ENCODE measurements at regions not wholly inside any gene's neighbourhood (a gene's known extent, or its start where the extent isn't known, plus 50 kb on each side); places are given as distances from the start of the nearest gene placed in this dataset.

- DNase-seq: no peak
- no peaks in the 10 kb centered on the region for H4K20me1 ChIP-seq (ENCODE audit: insufficient read depth, low read length)
- H3K4me2 ChIP-seq (ENCODE audit: insufficient read depth, low read length): no peak overlapping the region
- H3K27me3 ChIP-seq (ENCODE audit: insufficient read depth, low read length, poor library complexity): no peaks in the 10 kb centered on the region
- no peaks in the 10 kb centered on the region for H3K36me3 ChIP-seq (ENCODE audit: insufficient read depth, low read length)
- no peak for ATAC-seq (ENCODE audit: insufficient read depth, low read depth)
- no peak overlapping the region for H3K27ac ChIP-seq (ENCODE audit: low read length)
- H3K9ac ChIP-seq (ENCODE audit: low read depth, low read length): no peak overlapping the region
- no peaks in the 10 kb centered on the region for H3K4me1 ChIP-seq (ENCODE audit: insufficient read depth, low read length)
- no peak overlapping the region for H2AFZ ChIP-seq (ENCODE audit: low read depth, low read length)
- H3K4me3 ChIP-seq (ENCODE audit: low read depth in 1 of 2, low read length in 2 of 2): no peak overlapping the region
- no peaks in the 10 kb centered on the region for H3K9me3 ChIP-seq (ENCODE audit: insufficient read depth, low read length, severe bottlenecking)
- no peak for TF ChIP-seq EZH2 (IDR thresholded peaks at IDR 0.05; ENCODE audit: borderline replicate concordance, low read depth, low read length, severe bottlenecking)
- H3K79me2 ChIP-seq (ENCODE audit: insufficient read depth, low read length): no peaks in the 10 kb centered on the region
Measured at GRCh38 chr16:85323230-85323960, 211.1 kb upstream of the CIBAR2 start.

- ATAC-seq (ENCODE audit: insufficient read depth, low read depth): no peak
- no peak overlapping the region for H3K4me2 ChIP-seq (ENCODE audit: insufficient read depth, low read length)
- H3K27me3 ChIP-seq (ENCODE audit: insufficient read depth, low read length, poor library complexity): no peaks in the 10 kb centered on the region
Measured at GRCh38 chr16:85323961-85324253, 211.6 kb upstream of the CIBAR2 start.

GRCh38 chr16:85324488-85324887 lies 212.2 kb upstream of the CIBAR2 start:
- TF ChIP-seq EZH2 (IDR thresholded peaks at IDR 0.05; ENCODE audit: borderline replicate concordance, low read depth, low read length, severe bottlenecking) (no peak), CTCF (IDR thresholded peaks at IDR 0.05; ENCODE audit: borderline replicate concordance, extremely low read depth, low read length, poor library complexity, severe bottlenecking) (no peak)
- no peaks in the 10 kb centered on the region for H3K79me2 ChIP-seq (ENCODE audit: insufficient read depth, low read length)
- no peak overlapping the region for H2AFZ ChIP-seq (ENCODE audit: low read depth, low read length)
- H3K27ac ChIP-seq (ENCODE audit: low read length): no peak overlapping the region
- no peaks in the 10 kb centered on the region for H3K4me1 ChIP-seq (ENCODE audit: insufficient read depth, low read length)
- H3K9ac ChIP-seq (ENCODE audit: low read depth, low read length): no peak overlapping the region
- no peaks in the 10 kb centered on the region for H3K27me3 ChIP-seq (ENCODE audit: insufficient read depth, low read length, poor library complexity)
- H3K9me3 ChIP-seq (ENCODE audit: insufficient read depth, low read length, severe bottlenecking): no peaks in the 10 kb centered on the region
- H4K20me1 ChIP-seq (ENCODE audit: insufficient read depth, low read length): no peaks in the 10 kb centered on the region
- H3K4me3 ChIP-seq (ENCODE audit: low read depth in 1 of 2, low read length in 2 of 2): no peak overlapping the region
- no peak for ATAC-seq (ENCODE audit: insufficient read depth, low read depth)
- H3K4me2 ChIP-seq (ENCODE audit: insufficient read depth, low read length): no peak overlapping the region
- no peak for DNase-seq
- H3K36me3 ChIP-seq (ENCODE audit: insufficient read depth, low read length): no peaks in the 10 kb centered on the region

More at GRCh38 chr16:85323961-85324253, 211.6 kb upstream of the CIBAR2 start:
- TF ChIP-seq CTCF (IDR thresholded peaks at IDR 0.05; ENCODE audit: borderline replicate concordance, extremely low read depth, low read length, poor library complexity, severe bottlenecking): no peak
- TF ChIP-seq EZH2 (IDR thresholded peaks at IDR 0.05; ENCODE audit: borderline replicate concordance, low read depth, low read length, severe bottlenecking): no peak
- H3K4me1 ChIP-seq (ENCODE audit: insufficient read depth, low read length): no peaks in the 10 kb centered on the region
- no peaks in the 10 kb centered on the region for H3K9me3 ChIP-seq (ENCODE audit: insufficient read depth, low read length, severe bottlenecking)
- H3K9ac ChIP-seq (ENCODE audit: low read depth, low read length): no peak overlapping the region
- no peak for DNase-seq
- no peak overlapping the region for H3K27ac ChIP-seq (ENCODE audit: low read length)
- H4K20me1 ChIP-seq (ENCODE audit: insufficient read depth, low read length): no peaks in the 10 kb centered on the region
- no peaks in the 10 kb centered on the region for H3K79me2 ChIP-seq (ENCODE audit: insufficient read depth, low read length)
- no peaks in the 10 kb centered on the region for H3K36me3 ChIP-seq (ENCODE audit: insufficient read depth, low read length)
- H2AFZ ChIP-seq (ENCODE audit: low read depth, low read length): no peak overlapping the region
- H3K4me3 ChIP-seq (ENCODE audit: low read depth in 1 of 2, low read length in 2 of 2): no peak overlapping the region

- no peak for DNase-seq
- no peaks in the 10 kb centered on the region for H3K4me1 ChIP-seq (ENCODE audit: insufficient read depth, low read length)
Measured at GRCh38 chr16:85326113-85326793, 214.0 kb upstream of the CIBAR2 start.

More at GRCh38 chr16:85326113-85326793, 214.0 kb upstream of the CIBAR2 start:
- no peak for TF ChIP-seq CTCF (IDR thresholded peaks at IDR 0.05; ENCODE audit: borderline replicate concordance, extremely low read depth, low read length, poor library complexity, severe bottlenecking)
- TF ChIP-seq EZH2 (IDR thresholded peaks at IDR 0.05; ENCODE audit: borderline replicate concordance, low read depth, low read length, severe bottlenecking): no peak
- Histone ChIP-seq H3K27me3 (ENCODE audit: insufficient read depth, low read length, poor library complexity) (no peaks in the 10 kb centered on the region), H3K27ac (ENCODE audit: low read length) (no peak overlapping the region), H3K79me2 (ENCODE audit: insufficient read depth, low read length) (no peaks in the 10 kb centered on the region), H3K9me3 (ENCODE audit: insufficient read depth, low read length, severe bottlenecking) (no peaks in the 10 kb centered on the region), H3K9ac (ENCODE audit: low read depth, low read length) (no peak overlapping the region), H4K20me1 (ENCODE audit: insufficient read depth, low read length) (no peaks in the 10 kb centered on the region), H3K4me3 (ENCODE audit: low read depth in 1 of 2, low read length in 2 of 2) (no peak overlapping the region), H2AFZ (ENCODE audit: low read depth, low read length) (no peak overlapping the region), H3K4me2 (ENCODE audit: insufficient read depth, low read length) (no peak overlapping the region), H3K36me3 (ENCODE audit: insufficient read depth, low read length) (no peaks in the 10 kb centered on the region)
- no peak for ATAC-seq (ENCODE audit: insufficient read depth, low read depth)
